Fibroblast of mammary gland (primary cell): ENCODE measurements at regions not wholly inside any gene's neighbourhood (a gene's known extent, or its start where the extent isn't known, plus 50 kb on each side); places are given as distances from the start of the nearest gene placed in this dataset.

Experiments
- DNase-seq: peaks from one replicate; pipeline ENCODE4 v3.0.0-alpha.2; 2010; ENCODE audit warnings: low read depth
- H3K4me3 ChIP-seq: 2 replicates; pipeline ENCODE4 v1.5.1; 2011; ENCODE audit warnings: low read depth, mild to moderate bottlenecking, low read length, moderate library complexity; ENCODE audit not compliant: control insufficient read depth
- CTCF ChIP-seq: conservative IDR thresholded peaks from 2 replicates; pipeline ENCODE4 v1.5.1; 2011; ENCODE audit warnings: low read depth, low read length, inconsistent platforms; ENCODE audit not compliant: control insufficient read depth, insufficient read depth

GRCh38 chr21:35335951-35336446 is 286.9 kb upstream of the RUNX1 start:
- H3K4me3 ChIP-seq = no peak overlapping the region
- TF ChIP-seq CTCF = no peak
- DNase-seq = no peak

- TF ChIP-seq CTCF = no peak
- H3K4me3 ChIP-seq = no peak overlapping the region
- DNase-seq = no peak
These were observed 284.9 kb upstream of the RUNX1 start for GRCh38 chr21:35333831-35334618.

GRCh38 chr21:35332841-35333426 is 283.8 kb upstream of the RUNX1 start:
- no peak overlapping the region for H3K4me3 ChIP-seq
- no peak for TF ChIP-seq CTCF
- no peak for DNase-seq

GRCh38 chr21:35329940-35330660 is 281.0 kb upstream of the RUNX1 start:
- TF ChIP-seq CTCF = no peak
- no peak for DNase-seq
- no peak overlapping the region for H3K4me3 ChIP-seq

- TF ChIP-seq CTCF = no peak
- no peak for DNase-seq
- H3K4me3 ChIP-seq = no peak overlapping the region
These were observed 279.9 kb upstream of the RUNX1 start for GRCh38 chr21:35328856-35329455.

GRCh38 chr21:35326677-35327076 is 277.6 kb upstream of the RUNX1 start:
- no peak overlapping the region for H3K4me3 ChIP-seq
- peak; percentile 47 for DNase-seq

More at GRCh38 chr21:35326677-35327076, 277.6 kb upstream of the RUNX1 start:
- no peak for TF ChIP-seq CTCF
